GM03348 (cell line): ENCODE measurements at regions not wholly inside any gene's neighbourhood (a gene's known extent, or its start where the extent isn't known, plus 50 kb on each side); places are given as distances from the start of the nearest gene placed in this dataset.
"Not testable (repeated sequence)": the region's sequence is repeated elsewhere in the genome, so short reads cannot be mapped to it uniquely, and the experiment has no call there.

ENCODE experiments used
- DNase-seq: peaks from one replicate; pipeline ENCODE4 v3.0.0; 2012; ENCODE audit warnings: low spot score

DNA sequence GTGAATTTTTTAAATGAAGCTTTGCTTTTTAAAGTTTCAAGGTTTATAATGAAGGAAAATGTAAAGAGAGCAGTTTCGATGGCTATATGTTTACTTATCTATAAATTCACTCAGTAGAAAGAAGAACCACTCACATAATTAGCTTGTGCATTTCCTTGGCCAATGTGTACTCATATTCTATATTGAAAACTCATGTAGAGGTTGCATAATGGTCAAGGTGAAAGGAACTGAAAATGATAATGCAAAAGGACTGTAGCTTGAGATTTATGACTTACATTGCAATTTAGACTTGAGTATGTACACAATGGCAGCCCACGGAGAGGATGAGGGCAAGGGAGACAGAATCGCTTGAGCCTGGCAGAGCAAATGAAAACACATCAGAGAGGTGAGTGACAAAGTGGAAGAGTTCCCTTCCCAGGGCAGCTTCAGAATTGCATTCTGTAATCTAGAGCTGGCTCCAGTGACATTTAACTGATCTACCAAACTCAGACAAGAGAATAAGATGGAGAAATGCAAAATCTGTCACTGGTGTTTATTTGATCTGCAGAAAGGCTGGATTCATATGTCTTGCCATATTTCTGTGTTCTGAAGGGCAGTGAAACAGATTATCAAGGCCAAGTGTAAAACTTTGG, 191.8 kb downstream of the TMEM200A start:
- no peak for DNase-seq

DNA sequence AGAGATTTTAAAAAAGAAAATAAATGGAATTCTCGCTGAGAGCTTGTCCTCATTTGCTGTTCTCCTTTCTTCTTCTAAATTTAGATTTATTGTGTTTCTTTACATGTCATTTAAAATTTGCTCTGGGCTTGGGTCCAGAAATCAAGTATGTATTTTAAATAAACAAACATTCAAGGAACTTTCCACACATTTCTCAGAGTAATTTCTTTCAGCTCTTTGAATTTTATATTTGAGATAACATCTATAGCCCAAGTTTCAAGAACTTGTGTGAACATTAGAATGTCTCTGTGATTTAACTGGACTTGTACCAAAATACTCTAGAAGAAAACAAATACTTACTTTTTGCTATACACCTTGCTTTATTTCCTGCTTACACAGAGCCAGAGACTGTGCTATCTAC, 192.3 kb downstream of the TMEM200A start:
- no peak for DNase-seq

DNA sequence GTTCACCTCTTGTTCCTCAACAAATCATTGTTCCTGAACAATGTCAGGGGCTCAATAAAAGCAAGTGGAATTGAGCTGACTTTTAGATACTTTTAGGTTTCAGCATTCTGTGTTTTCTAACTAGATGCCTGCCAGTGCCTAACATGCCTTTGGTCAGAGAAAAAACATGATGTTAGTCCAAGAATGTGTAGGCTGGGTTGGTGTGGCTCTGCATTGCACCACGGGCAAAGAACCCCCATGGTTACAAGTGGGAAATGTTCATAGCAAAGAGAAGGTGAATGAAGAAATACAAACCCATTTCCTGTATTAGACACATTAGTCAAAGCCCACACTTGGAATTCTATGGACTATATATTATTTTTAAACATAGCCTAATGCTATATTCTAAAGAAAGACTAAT, 193.3 kb downstream of the TMEM200A start:
- DNase-seq, result peak; percentile 27

DNA sequence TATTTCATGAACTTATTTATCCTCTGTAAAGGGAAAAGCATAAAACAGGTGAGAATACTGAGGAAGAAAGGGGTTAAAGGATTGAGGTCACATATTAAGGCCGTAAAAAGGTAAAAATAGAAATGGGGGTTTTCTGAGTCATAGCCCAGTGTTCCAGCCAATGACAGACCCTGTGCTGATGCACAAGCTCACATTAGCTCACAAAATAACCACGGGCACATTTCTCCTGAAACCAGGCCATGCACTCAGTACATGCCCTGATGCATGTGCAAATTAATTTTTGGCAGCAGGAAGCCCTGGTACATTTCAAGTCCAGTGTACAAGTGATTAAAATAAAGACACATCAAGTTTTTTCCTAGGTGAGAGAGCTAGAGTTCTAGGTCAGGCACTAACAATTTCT, 194.4 kb downstream of the TMEM200A start:
- DNase-seq, result no peak

DNA sequence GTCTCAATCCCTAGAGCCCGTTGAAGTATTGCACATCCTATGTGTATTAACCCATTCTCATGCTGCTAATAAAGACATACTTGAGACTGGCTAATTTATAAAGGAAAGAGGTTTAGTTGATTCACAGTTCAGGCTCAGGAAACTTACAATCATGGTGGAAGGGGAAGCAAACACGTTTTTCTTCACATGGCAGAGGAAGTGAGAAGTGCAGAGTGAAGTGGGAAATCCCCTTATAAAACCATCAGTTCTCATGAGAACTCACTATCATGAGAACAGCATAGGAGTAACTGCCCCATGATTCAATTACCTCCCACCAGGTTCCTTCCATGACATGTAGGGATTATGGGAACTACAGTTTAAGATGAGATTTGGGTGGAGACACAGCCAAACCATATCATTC, 195.3 kb downstream of the TMEM200A start:
- not testable (repeated sequence) for DNase-seq

DNA sequence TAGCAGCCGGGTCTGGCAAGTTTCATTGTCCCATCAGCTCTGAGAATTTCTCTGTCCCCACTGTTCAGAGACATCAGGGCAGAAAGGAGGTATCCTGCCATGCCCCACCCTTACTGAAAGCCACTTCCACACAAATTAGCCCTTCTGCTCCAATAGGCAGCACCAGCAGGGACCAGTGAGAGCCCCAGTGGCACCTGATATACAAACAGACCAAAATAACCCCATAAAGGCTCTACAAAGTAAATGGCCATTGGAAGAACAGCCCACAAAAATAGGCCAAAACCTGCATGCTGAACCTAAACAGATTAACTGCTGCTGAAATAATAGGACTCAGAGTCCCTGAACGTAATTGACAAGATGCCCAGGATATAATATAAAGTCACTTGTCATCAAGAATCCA, 199.9 kb downstream of the TMEM200A start:
- no peak for DNase-seq

DNA sequence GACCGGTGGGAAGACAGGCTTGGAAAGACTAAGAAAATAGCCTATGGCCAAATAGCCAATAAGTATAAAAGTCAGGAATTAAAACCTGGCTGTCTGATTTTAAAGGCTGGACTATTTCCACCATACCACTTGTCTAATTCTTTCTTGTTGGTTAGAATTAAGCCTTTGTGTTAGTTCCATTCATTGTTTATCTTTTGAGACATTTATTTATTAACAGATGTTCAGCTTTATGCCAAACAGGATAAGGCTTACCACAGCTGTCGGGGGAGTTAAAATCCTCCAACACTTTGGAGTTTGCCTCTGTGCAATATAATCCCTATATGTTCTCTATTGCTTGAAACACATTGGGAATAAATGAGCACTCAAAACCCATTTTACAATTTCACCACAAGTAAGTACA, 208.3 kb downstream of the TMEM200A start:
- DNase-seq, result no peak

DNA sequence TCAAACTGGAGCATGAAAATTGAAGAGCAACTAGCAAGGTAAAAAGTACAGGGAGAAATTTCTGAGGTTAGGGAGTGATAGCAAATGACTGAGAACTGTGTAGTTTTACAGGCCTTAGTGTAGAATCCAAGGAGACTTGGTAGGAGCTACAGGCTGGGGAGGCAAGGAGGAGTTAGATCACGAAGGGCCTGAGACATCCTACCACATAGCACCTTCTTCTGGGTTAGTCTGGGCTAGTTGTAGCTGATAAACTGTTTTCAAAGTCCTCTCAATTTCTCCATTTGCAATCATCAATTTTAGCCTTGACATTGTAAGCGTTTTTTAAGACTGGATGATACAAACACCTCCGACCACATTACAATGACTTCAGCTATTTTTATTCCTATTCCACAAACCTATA, 209.7 kb downstream of the TMEM200A start:
- DNase-seq, result no peak

DNA sequence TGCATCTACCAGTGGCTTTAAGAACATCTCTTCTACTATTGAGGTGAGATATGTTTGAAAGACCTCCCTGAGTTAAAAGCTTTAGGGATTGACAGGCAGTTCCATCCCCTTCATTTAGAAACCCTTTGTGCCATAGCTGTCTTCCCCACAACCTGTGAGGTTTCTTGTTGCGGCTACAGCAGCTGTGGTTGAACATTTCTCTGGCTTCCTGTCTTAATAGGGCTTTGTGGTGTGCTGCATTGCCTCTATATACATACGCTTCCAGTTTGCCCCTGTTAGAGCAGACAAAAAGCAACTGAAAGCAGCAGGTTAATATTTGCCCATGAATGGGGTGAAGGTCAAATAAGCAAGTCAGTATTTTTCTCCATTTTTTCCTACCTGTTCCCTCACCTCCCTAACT, 210.2 kb downstream of the TMEM200A start:
- DNase-seq, result no peak

DNA sequence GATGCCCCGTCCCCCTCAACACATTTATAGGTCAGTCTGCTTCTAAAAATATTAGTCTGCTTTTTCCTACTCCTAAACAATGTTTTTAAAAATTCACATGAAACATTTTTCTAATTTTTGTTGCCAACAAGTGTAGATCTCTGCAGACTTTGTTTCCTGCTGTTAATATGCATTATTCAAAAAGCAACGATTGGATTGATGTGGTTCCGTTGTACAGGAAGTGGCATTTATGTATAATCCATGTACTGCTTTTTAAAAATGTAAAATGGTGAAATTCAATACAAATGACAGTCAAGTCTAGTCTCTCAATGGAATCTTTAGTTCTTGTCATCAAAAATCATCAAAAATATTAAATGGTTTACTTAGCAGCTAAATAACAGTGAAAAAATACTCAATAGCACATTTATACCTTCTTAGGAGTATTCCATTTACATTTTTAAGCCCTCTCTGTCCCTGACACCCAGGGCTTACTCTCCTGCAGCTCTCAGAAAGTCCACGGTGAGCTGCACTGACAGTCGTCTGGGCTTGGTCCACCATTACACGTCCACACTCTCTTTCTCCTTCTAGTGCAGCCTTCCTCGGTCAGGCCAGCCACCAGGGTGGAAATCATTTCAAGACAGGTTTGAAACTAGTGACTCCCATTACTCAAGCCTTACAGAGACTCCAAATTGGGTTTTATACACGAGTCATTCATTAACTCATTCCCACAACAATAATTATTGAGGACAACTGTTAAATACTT, 211.5 kb downstream of the TMEM200A start:
- DNase-seq, result no peak

DNA sequence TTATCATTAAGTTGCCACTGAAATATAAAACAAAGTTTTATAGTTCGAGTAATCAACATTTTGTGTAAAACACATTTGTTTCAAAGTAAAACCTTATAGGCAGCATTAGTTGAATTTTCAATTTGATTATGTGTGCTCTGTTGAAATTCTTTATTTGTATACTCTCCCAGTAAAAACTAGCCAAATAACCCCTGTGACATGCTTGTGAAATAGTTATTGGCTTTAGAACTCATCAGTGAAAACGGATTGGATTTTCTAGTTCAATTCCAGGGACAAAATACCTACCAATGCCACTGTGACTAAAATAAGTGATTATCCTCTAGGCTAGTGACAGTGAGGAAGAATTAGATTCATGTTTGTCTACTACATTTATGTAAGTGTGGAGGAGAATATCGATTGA, 212.9 kb downstream of the TMEM200A start:
- no peak for DNase-seq

DNA sequence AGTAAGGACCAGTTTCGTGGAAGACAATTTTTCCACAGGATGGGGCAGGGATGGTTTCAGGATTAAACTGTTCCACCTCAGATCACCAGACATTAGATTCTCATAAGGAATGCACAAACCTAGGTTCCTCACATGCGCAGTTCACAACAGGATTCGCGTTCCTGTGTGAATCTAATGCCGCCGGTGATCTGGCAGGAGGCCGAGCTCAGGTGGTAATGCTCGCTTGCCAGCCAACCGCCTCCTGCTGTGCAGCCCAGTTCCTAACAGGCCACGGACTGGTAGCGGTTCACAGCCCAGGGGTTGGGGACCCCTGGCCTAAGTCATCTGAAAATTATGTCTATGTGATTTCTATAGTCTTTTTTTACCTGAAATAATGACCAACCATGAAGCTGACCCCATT, 217.5 kb downstream of the TMEM200A start:
- DNase-seq, result no peak

DNA sequence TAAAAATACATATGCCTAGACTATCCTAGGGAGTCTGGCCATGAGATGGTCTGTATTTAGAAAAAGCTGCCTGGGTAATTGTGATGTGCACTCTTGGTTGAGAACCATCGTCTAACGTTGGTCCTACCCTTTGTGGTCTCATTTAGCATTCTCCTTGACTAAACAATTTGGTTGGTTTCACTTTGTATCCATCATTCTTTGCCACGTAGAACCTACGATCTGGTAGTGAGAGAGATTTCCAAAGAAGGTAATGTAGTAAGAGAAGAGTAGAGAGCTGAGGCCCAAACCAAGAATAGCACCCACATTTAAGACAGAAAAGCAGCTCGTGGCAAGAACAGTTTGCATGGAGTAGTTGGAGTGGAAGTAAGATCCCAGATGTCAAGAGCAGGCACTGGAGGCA, 219.8 kb downstream of the TMEM200A start:
- no peak for DNase-seq

DNA sequence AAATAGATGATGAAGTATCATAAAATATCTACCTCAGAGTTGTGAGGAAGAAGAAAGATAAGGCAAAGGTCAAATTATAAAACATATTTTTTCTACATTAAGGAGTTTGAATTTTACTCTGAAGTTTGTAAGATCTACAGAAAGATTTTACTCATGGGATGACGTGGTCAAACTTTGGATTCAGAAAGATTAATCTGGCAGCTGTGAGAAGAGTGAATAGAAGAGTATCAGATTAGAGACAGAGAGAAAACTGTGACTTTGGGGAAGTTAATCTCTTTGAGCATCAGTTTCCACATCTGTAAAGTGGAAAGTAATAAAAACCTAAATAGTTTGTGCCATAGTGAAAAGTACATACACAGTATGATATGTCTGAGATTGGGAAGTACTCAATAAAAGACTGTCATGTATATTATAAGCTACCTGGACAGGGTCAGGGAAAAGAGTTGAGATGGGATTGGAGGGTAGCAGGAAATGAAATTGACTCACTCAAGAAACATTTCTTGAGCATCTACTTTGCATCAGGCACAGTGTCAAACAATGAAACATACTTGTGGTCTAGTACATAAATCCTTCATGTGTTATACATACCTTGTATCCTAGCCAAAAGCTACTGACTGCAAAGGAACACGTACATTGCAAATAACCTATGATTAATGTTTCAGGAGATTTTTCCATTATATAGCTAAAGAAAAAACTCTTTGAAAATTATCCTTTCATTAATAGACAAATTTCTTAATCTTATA, 222.1 kb downstream of the TMEM200A start:
- DNase-seq, result peak; percentile 37

DNA sequence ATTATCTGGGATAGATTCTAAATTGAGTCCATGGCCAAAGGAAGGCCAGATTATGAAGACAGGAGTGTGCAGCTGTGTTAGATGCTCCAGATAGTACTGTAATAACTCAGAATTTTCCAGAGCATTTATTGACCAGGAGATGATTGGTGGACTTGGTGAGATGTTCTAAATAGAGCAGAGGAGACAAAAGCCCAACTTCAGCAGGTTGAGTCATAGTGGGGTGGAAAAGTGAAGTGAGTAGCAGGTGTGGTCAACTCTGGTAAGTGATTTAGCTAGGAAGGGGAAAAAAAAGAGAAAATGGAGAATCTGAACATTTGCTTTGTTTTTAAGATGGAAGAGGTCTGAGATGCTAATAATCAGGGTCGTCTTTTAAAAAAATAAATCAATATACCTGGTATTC, 227.4 kb downstream of the TMEM200A start:
- no peak for DNase-seq

DNA sequence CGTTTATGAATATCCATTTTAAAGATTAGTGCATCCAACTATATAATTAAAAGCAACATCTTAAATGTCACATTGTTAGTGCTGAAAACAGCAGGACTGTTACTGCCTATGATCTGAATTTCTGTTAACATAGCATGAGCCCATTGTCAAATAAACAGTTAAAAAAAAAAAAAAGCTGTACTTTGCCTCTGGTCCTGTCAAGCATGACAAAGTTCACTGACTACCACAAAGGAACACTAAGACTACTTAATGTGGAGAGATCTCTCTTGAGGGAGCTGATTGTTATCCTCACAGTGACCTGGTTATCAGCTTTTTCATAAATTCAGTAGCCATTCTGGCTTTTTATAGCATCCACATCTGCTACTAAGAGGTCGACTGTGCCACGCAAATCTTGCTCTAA, 228.1 kb downstream of the TMEM200A start:
- no peak for DNase-seq

DNA sequence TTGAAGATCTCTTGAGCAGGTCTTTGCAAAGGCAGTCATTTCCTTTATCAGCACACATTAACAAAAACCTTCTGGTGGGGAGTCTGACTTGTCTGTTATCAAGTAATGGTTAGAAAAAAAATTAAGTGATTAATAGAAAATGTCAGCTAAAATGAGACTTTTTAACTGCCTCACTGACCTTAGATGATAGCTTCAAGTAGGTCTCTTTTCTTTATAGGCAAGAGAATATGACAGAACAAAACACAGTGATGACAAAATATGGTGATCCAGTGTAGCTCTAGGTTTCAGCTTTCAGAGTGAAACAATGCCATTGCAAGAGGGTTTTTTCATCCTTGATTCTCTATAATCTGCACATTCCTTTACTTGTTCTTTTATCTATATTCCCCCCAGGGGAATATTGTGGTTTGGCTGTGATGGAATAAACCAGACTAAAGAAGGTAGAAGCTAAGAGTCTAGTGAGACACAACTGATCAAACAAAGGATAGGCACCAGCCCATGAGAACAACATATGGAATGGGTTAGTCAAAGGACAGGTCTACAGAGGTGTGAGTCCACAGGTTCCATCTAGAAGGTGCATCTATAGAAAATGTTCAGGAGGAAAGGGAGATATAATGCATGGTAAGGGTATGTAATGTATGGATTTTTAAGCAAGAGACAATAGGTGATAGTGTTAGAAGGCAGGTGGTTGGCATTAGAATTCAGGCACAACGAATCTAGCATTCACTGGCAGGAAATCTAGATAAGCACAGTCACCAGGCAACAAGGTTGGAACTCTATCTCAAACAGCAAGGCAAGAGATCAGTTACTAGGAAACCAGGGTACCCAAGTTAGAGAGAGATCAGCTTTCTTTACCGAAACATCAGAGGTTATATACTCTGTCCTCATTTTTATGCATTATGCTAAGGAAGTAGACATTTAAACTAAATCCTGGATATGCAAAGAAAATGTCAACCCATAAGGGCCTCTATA, 228.9 kb upstream of the SMLR1 start:
- peak; percentile 4 for DNase-seq

DNA sequence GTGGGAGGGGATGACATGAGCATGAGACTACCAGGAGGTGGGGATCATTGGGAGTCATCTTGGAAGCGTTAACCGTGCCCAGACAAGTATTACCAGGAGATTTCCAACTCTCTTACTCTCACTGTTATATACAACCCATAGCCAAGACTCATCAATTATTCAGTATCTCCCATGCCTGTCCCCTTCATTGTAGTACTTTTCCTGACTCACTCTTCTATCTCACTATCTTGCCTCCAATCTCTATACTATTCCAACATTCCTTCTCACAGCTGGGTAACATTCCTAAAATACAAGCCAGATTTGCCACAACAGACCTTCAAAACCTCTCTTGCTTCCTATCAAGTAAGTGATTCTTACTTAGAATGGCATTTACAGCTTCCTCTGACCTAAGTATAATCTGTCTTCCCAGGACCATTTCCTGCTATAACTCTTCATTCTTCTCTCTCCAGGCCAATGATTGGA, 226.3 kb upstream of the SMLR1 start:
- DNase-seq, result peak; percentile 71

DNA sequence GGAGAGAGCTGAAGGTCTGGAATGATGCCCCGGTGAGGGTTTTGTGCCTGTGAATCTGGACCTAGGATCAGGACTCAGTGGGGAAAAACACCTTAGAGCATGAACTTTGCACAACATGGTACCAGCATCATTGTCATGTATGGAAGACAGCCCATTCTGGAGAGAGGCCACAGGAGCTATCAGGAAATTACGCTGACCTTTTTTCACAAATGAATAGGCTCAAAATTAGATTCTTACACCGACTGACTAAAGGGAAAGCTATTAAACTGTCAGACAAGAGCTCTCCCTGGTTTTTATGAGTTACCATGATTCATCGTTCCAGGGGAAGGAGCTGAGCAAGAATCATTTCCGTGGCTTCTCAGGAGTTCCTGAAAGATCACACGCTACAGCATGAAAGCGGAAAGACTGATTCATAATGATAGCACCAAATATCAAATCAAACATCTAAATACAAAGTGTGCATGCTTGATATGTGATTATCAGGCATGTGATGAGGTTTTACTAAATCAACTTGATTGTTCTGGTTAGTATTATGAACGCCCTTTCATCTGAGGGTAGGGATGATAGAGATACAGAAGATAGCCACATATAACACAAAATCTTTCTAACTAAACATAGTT, 224.9 kb upstream of the SMLR1 start:
- DNase-seq, result peak; percentile 88

DNA sequence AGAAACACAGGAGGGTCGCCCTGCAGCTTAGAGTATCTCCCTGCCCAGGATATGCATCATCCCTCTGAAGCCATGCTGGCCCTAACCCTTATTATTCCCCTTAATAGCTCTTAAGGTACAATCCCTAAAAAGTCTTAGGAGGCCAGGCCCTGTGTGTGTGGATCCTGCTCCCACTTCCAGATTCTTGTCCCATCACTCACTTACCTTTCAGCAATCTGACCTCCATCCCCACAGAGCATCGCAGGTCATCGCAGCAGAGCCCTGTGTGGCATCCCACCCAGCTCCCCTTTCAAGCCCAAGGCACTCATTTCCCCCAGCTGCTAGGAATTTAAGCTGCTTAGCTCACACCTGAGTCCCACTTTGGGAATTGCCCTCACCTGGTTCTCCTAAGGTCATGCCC, 223.8 kb upstream of the SMLR1 start:
- DNase-seq, result no peak

DNA sequence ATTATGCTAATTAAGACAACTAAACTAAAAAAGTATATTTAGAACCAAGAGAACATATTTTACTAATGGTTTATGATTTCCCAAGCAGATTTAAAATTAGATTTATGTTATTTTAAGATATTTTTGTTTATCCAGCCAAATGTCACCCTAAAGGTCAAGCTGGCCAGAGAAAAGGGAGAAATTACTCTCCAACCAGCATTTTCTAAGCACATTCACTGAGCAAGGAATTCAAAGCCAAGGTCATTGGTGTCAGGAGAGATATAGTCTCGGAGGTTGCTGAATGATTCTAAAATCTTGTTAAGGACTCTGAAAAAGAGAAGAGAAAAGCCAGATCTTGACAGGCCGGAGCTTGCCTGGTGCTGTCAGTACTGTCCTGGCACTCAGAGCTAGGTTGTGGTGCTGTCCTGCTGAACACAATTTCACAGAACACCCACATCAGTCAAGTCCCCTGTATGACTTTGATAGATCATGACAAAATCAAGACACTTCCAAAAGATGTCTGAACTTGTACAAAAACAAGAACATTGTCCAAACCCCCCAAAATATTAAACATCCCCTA, 222.3 kb upstream of the SMLR1 start:
- DNase-seq, result no peak
